NCI-H1417 treated with DMSO at 0.1 percent for 48 hours (cell line): ENCODE measurements at regions not wholly inside any gene's neighbourhood (a gene's known extent, or its start where the extent isn't known, plus 50 kb on each side); places are given as distances from the start of the nearest gene placed in this dataset.

Experiments
- DNase-seq: peaks from one replicate; lab custom pipeline; 2025; lab: John Stamatoyannopoulos, UW

- DNase-seq: no peak
These were observed 354.0 kb downstream of the ALG10 start for GRCh38 chr12:34376133-34376799.

GRCh38 chr12:34377243-34378035 is 355.1 kb downstream of the ALG10 start:
- DNase-seq: no peak

GRCh38 chr12:34379142-34379541 is 356.8 kb downstream of the ALG10 start:
- DNase-seq: no peak

GRCh38 chr12:34384693-34385092 is 362.4 kb downstream of the ALG10 start:
- no peak for DNase-seq

- DNase-seq: no peak
These were observed 363.7 kb downstream of the ALG10 start for GRCh38 chr12:34386016-34386415.

- DNase-seq: no peak
These were observed 364.4 kb downstream of the ALG10 start for GRCh38 chr12:34386621-34387255.

- no peak for DNase-seq
These were observed 365.7 kb downstream of the ALG10 start for GRCh38 chr12:34387711-34388635.

- no peak for DNase-seq
These were observed 366.5 kb downstream of the ALG10 start for GRCh38 chr12:34388636-34389377.

GRCh38 chr12:34389378-34390170 is 367.3 kb downstream of the ALG10 start:
- no peak for DNase-seq

- DNase-seq: no peak
These were observed 368.0 kb downstream of the ALG10 start for GRCh38 chr12:34390171-34390841.

- no peak for DNase-seq
These were observed 368.8 kb downstream of the ALG10 start for GRCh38 chr12:34390846-34391700.

GRCh38 chr12:34391771-34392581 is 369.7 kb downstream of the ALG10 start:
- no peak for DNase-seq

- DNase-seq: no peak
These were observed 370.4 kb downstream of the ALG10 start for GRCh38 chr12:34392741-34393085.

- DNase-seq: no peak
These were observed 371.0 kb downstream of the ALG10 start for GRCh38 chr12:34393086-34393820.

- DNase-seq: no peak
These were observed 371.5 kb downstream of the ALG10 start for GRCh38 chr12:34393821-34394150.

- no peak for DNase-seq
These were observed 372.1 kb downstream of the ALG10 start for GRCh38 chr12:34394211-34395055.
